GM19397 (cell line): ENCODE measurements at regions not wholly inside any gene's neighbourhood (a gene's known extent, or its start where the extent isn't known, plus 50 kb on each side); places are given as distances from the start of the nearest gene placed in this dataset.
"Not testable (repeated sequence)": the region's sequence is repeated elsewhere in the genome, so short reads cannot be mapped to it uniquely, and the experiment has no call there.

ENCODE experiments used
- ATAC-seq: cut with Tn5 transposase; IDR thresholded peaks from one replicate; pipeline ENCODE4 v1.9.1; 2021; ENCODE audit warnings: mild to moderate bottlenecking, moderate library complexity; ENCODE audit not compliant: unreplicated experiment

- ATAC-seq, result no peak
Observed at GRCh38 chrX:40418813-40419195, 162.0 kb upstream of the ATP6AP2 start.

- ATAC-seq, result no peak
Observed at GRCh38 chrX:40418146-40418812, 162.5 kb upstream of the ATP6AP2 start.

GRCh38 chrX:40415675-40416074 lies 165.1 kb upstream of the ATP6AP2 start:
- no peak for ATAC-seq

- no peak for ATAC-seq
Observed at GRCh38 chrX:40414335-40414734, 166.4 kb upstream of the ATP6AP2 start.

GRCh38 chrX:40411340-40412111 lies 169.2 kb upstream of the ATP6AP2 start:
- no peak for ATAC-seq

GRCh38 chrX:40410859-40411258 lies 169.9 kb upstream of the ATP6AP2 start:
- ATAC-seq, result no peak

GRCh38 chrX:40406330-40406859 lies 174.4 kb upstream of the ATP6AP2 start:
- no peak for ATAC-seq

- no peak for ATAC-seq
Observed at GRCh38 chrX:40405399-40405798, 175.4 kb upstream of the ATP6AP2 start.

GRCh38 chrX:40403757-40404156 lies 177.0 kb upstream of the ATP6AP2 start:
- no peak for ATAC-seq

- ATAC-seq, result no peak
Observed at GRCh38 chrX:40402831-40403533, 177.8 kb upstream of the ATP6AP2 start.

GRCh38 chrX:40395102-40395501 lies 185.7 kb upstream of the ATP6AP2 start:
- ATAC-seq, result no peak

GRCh38 chrX:40394302-40394701 lies 186.5 kb upstream of the ATP6AP2 start:
- ATAC-seq, result no peak

GRCh38 chrX:40392599-40392998 lies 188.2 kb upstream of the ATP6AP2 start:
- no peak for ATAC-seq

- no peak for ATAC-seq
Observed at GRCh38 chrX:40391662-40392061, 189.1 kb upstream of the ATP6AP2 start.

GRCh38 chrX:40389555-40389954 lies 191.2 kb upstream of the ATP6AP2 start:
- ATAC-seq, result no peak

- no peak for ATAC-seq
Observed at GRCh38 chrX:40388441-40388840, 192.3 kb upstream of the ATP6AP2 start.

GRCh38 chrX:40387869-40388268 lies 192.9 kb upstream of the ATP6AP2 start:
- ATAC-seq, result not testable (repeated sequence)

- ATAC-seq, result not testable (repeated sequence)
Observed at GRCh38 chrX:40387311-40387710, 193.5 kb upstream of the ATP6AP2 start.

GRCh38 chrX:40385682-40386081 lies 195.1 kb upstream of the ATP6AP2 start:
- no peak for ATAC-seq

- no peak for ATAC-seq
Observed at GRCh38 chrX:40385256-40385655, 195.5 kb upstream of the ATP6AP2 start.

- ATAC-seq, result no peak
Observed at GRCh38 chrX:40383969-40384368, 196.8 kb upstream of the ATP6AP2 start.

GRCh38 chrX:40383360-40383759 lies 197.4 kb upstream of the ATP6AP2 start:
- ATAC-seq, result no peak
